ENCODE measurements at regions not wholly inside any gene's neighbourhood (a gene's known extent, or its start where the extent isn't known, plus 50 kb on each side); places are given as distances from the start of the nearest gene placed in this dataset.
A peak's percentile ranks its signal among the peaks of the same experiment; 100 is the strongest.

DNA sequence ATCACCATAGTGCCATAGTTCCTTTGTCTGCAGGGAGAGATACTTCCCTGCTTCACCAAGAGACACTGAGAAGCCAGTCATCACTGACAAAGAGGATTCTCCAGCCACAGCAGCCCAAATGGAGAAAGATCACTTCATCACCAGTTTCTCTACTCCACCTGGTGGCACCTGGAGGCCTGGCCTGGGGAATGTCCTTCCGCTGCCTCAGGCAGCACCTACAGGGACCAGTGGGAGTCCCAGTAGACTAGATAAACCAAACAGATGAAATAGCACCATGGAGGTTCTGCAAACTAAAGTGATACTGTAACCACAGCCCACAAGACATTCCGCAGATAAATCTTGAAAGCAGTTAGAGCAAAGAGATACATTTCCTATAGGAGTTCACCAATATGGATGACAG lies 266.5 kb downstream of the C6orf118 start:
- no peak for TF ChIP-seq TAF1 (IDR thresholded peaks at IDR 0.05; ENCODE audit: low read depth)
- 0 out of 2 replicates have a peak, but pooled peaks have one; percentile 10 for TF ChIP-seq RAD21 (IDR thresholded peaks at IDR 0.05; ENCODE audit: low read depth)
- no peak for TF ChIP-seq EP300 (IDR thresholded peaks at IDR 0.05; ENCODE audit: borderline replicate concordance)
- no peak for TF ChIP-seq YY1 (IDR thresholded peaks at IDR 0.05; ENCODE audit: low read depth)
- TF ChIP-seq EGR1 (IDR thresholded peaks at IDR 0.05) = no peak

- no peak for TF ChIP-seq NFIC (IDR thresholded peaks at IDR 0.05)
- no peak for TF ChIP-seq MAX (IDR thresholded peaks at IDR 0.05)
- no peak for TF ChIP-seq YY1 (IDR thresholded peaks at IDR 0.05; ENCODE audit: low read depth)
- no peak for TF ChIP-seq TCF12 (IDR thresholded peaks at IDR 0.05; ENCODE audit: low read depth)
Measured at GRCh38 chr6:165040440-165040839, 269.0 kb downstream of the C6orf118 start.

DNA sequence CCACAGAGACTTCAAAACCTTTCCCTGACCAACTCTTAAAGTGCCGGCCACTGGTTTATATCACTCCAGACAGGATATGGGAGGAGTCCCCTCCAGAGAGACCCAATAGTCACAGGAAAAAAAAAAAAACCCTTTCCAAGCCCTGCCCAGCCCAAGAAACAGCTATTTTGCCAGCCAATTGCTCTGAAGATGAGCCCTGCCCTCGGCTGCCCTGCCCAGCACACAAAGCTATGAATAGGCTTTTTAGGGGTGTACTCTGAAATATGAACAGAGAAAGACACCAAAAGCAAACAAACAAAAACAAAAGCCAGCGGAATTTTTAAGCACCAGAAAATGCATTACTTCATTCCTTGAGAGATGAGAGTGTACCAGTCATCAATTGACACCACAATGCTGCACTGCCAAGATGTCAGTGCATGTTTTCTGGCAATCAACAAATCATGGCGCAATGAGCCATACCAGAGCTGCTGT lies 275.1 kb downstream of the C6orf118 start:
- TF ChIP-seq NFIC (IDR thresholded peaks at IDR 0.05) (no peak), CEBPB (IDR thresholded peaks at IDR 0.05) (no peak), ZBTB7A (IDR thresholded peaks at IDR 0.05; ENCODE audit: low read depth) (no peak), RAD21 (IDR thresholded peaks at IDR 0.05; ENCODE audit: low read depth) (no peak), TCF12 (IDR thresholded peaks at IDR 0.05; ENCODE audit: low read depth) (no peak), USF1 (IDR thresholded peaks at IDR 0.05) (no peak), FOXM1 (IDR thresholded peaks at IDR 0.05; ENCODE audit: borderline replicate concordance, low read depth) (no peak), REST (IDR thresholded peaks at IDR 0.05; ENCODE audit: low read depth) (no peak), EGR1 (IDR thresholded peaks at IDR 0.05) (no peak)

- no peak for TF ChIP-seq USF1 (IDR thresholded peaks at IDR 0.05)
- TF ChIP-seq NFIC (IDR thresholded peaks at IDR 0.05) = no peak
- no peak for TF ChIP-seq REST (IDR thresholded peaks at IDR 0.05; ENCODE audit: low read depth)
- no peak for TF ChIP-seq TCF12 (IDR thresholded peaks at IDR 0.05; ENCODE audit: low read depth)
- TF ChIP-seq YY1 (IDR thresholded peaks at IDR 0.05; ENCODE audit: low read depth) = no peak
- no peak for TF ChIP-seq EGR1 (IDR thresholded peaks at IDR 0.05)
- TF ChIP-seq TEAD4 (IDR thresholded peaks at IDR 0.05) = no peak
- TF ChIP-seq MAX (IDR thresholded peaks at IDR 0.05) = no peak
- no peak for TF ChIP-seq TAF1 (IDR thresholded peaks at IDR 0.05; ENCODE audit: low read depth)
- no peak for TF ChIP-seq CREB1 (IDR thresholded peaks at IDR 0.05; ENCODE audit: low read depth)
- TF ChIP-seq CEBPB (IDR thresholded peaks at IDR 0.05) = no peak
- TF ChIP-seq FOXM1 (IDR thresholded peaks at IDR 0.05; ENCODE audit: borderline replicate concordance, low read depth) = no peak
- TF ChIP-seq ZBTB7A (IDR thresholded peaks at IDR 0.05; ENCODE audit: low read depth) = no peak
- no peak for TF ChIP-seq EP300 (IDR thresholded peaks at IDR 0.05; ENCODE audit: borderline replicate concordance)
- TF ChIP-seq RAD21 (IDR thresholded peaks at IDR 0.05; ENCODE audit: low read depth) = no peak
Measured at GRCh38 chr6:165031502-165031901, 277.9 kb downstream of the C6orf118 start.

DNA sequence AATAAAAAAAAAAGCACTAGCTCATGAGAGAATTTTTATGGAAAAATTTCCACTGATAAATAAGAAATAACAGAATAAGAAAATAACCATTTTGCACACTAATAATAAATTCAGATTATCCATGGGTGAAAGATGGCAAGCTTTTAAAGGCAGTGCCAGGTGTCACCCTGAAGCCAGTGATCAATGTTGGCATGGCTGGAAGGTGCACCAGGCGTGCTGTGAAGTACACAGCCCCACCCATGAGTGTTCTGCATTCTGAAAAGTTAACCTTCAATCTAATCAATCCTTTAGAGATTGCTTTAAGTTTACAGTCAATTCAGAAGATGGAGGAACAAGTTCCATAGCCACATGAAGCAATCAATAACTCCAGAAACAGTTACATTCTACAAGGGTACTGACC lies 284.4 kb downstream of the C6orf118 start:
- TF ChIP-seq TEAD4 (IDR thresholded peaks at IDR 0.05) (no peak), MAX (IDR thresholded peaks at IDR 0.05) (no peak), NFIC (IDR thresholded peaks at IDR 0.05) (no peak), YY1 (IDR thresholded peaks at IDR 0.05; ENCODE audit: low read depth) (no peak)

DNA sequence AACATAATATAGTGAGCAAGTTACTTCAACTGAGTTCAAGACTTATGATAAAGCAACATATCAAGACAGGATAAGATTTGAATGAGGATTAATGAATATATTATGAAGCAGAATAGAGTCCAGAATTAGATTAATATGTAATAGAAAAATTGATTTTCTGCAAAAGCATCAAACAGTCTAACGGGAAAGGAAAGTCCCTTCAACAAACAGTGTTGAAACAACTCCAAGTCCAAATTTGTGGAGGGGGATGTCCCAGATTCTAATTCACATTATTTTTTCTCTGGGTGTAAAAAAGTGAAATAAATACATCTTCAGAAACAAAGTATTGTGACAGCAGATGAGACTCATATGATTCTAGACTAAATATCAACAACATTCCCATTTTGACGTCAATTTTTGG lies 289.7 kb downstream of the C6orf118 start:
- TF ChIP-seq EGR1 (IDR thresholded peaks at IDR 0.05) (no peak), NFIC (IDR thresholded peaks at IDR 0.05) (no peak)

DNA sequence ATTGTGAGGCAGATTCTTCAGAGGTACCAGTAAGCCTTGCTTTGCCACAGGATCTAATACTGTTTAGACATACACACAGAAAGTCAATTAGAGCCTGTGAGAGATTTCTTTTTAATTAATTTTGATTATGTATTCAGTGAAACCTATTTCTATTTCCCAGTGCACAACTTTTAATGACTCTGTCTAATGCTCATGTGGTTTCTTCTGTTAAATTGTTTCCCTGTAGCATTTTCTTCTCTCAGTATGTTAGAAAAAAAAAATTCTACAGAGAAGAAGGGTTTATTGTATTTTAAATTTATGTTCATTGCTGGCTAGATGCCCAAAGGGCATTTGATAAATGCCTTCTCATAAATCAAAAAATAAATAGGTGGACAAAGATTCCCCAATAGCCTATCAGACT lies 293.7 kb downstream of the C6orf118 start:
- TF ChIP-seq USF1 (IDR thresholded peaks at IDR 0.05) (no peak), CEBPB (IDR thresholded peaks at IDR 0.05) (no peak), CREB1 (IDR thresholded peaks at IDR 0.05; ENCODE audit: low read depth) (no peak), TEAD4 (IDR thresholded peaks at IDR 0.05) (no peak), RAD21 (IDR thresholded peaks at IDR 0.05; ENCODE audit: low read depth) (no peak), EP300 (IDR thresholded peaks at IDR 0.05; ENCODE audit: borderline replicate concordance) (no peak), REST (IDR thresholded peaks at IDR 0.05; ENCODE audit: low read depth) (no peak), NFIC (IDR thresholded peaks at IDR 0.05) (no peak), YY1 (IDR thresholded peaks at IDR 0.05; ENCODE audit: low read depth) (no peak), MAX (IDR thresholded peaks at IDR 0.05) (no peak), EGR1 (IDR thresholded peaks at IDR 0.05) (no peak), FOXM1 (IDR thresholded peaks at IDR 0.05; ENCODE audit: borderline replicate concordance, low read depth) (no peak), TCF12 (IDR thresholded peaks at IDR 0.05; ENCODE audit: low read depth) (no peak), ZBTB7A (IDR thresholded peaks at IDR 0.05; ENCODE audit: low read depth) (no peak), TAF1 (IDR thresholded peaks at IDR 0.05; ENCODE audit: low read depth) (no peak)
